WTC11 (cell line): ENCODE measurements at regions not wholly inside any gene's neighbourhood (a gene's known extent, or its start where the extent isn't known, plus 50 kb on each side); places are given as distances from the start of the nearest gene placed in this dataset.
"Not testable (repeated sequence)": the region's sequence is repeated elsewhere in the genome, so short reads cannot be mapped to it uniquely, and the experiment has no call there.

ENCODE experiments used
- ATAC-seq: fragments of 200-7000 bp; cut with Tn5 transposase; 2 replicates; pipeline ENCODE4 v1.10.0; 2021; ENCODE audit warnings: mild to moderate bottlenecking, moderate library complexity
- CTCF ChIA-PET: fragments of 300-600 bp; sonication (Branson Sonifier 250); formaldehyde crosslinking; loops from one replicate; lab custom pipeline; 2021; ENCODE audit warnings: antibody characterized with exemption; lab: Charles Lee
- POLR2A ChIA-PET: fragments of 350-600 bp; sonication (Branson Sonifier 250); formaldehyde crosslinking; loops from one replicate; lab custom pipeline; 2021; ENCODE audit warnings: antibody characterized with exemption; lab: Charles Lee
- DNase-seq: peaks from one replicate; pipeline ENCODE4 v3.0.0; 2021; ENCODE audit warnings: low spot score
- H3K27ac Mint-ChIP-seq: 2 replicates; pipeline ENCODE4 v1.8.0; 2021; ENCODE audit warnings: mixed read lengths
- H3K27me3 Mint-ChIP-seq: 2 replicates; pipeline ENCODE4 v1.8.0; 2021; ENCODE audit warnings: low read depth, mild to moderate bottlenecking, moderate library complexity, mixed read lengths
- H3K36me3 Mint-ChIP-seq: 2 replicates; pipeline ENCODE4 v1.8.0; 2021; ENCODE audit warnings: mixed read lengths
- H3K4me1 Mint-ChIP-seq: 2 replicates; pipeline ENCODE4 v1.8.0; 2022; ENCODE audit warnings: mixed read lengths
- H3K4me3 Mint-ChIP-seq: 2 replicates; pipeline ENCODE4 v1.8.0; 2021; ENCODE audit warnings: mild to moderate bottlenecking, moderate library complexity, mixed read lengths
- H3K9me3 Mint-ChIP-seq: 2 replicates; pipeline ENCODE4 v1.8.0; 2021; ENCODE audit warnings: mixed read lengths
- ATF6 ChIP-seq: sonication (generic); formaldehyde crosslinking; IDR thresholded peaks from 2 replicates; pipeline ENCODE4 v1.8.1; 2023; ENCODE audit warnings: mild to moderate bottlenecking, missing genetic modification reagents
- CBFB ChIP-seq: sonication (generic); formaldehyde crosslinking; IDR thresholded peaks from 2 replicates; pipeline ENCODE4 v1.8.1; 2022; ENCODE audit warnings: mild to moderate bottlenecking, low read depth, missing genetic modification reagents
- CREM ChIP-seq: sonication (generic); formaldehyde crosslinking; IDR thresholded peaks from 2 replicates; pipeline ENCODE4 v1.8.1; 2022; ENCODE audit warnings: mild to moderate bottlenecking, missing genetic modification reagents, moderate library complexity
- E2F4 ChIP-seq: sonication (generic); formaldehyde crosslinking; IDR thresholded peaks from 2 replicates; pipeline ENCODE4 v1.8.1; 2022; ENCODE audit warnings: low read depth, mild to moderate bottlenecking, moderate library complexity, missing genetic modification reagents, borderline replicate concordance
- FOXJ3 ChIP-seq: sonication (generic); formaldehyde crosslinking; IDR thresholded peaks from 2 replicates; pipeline ENCODE4 v1.9.0; 2021; ENCODE audit warnings: missing genetic modification reagents, mild to moderate bottlenecking, borderline replicate concordance
- OVOL2 ChIP-seq: fragments of 250-450 bp; sonication (Bioruptor Pico); IDR thresholded peaks from 2 replicates; pipeline ENCODE4 v1.9.0; 2021; ENCODE audit warnings: mild to moderate bottlenecking, borderline replicate concordance
- SMAD4 ChIP-seq: sonication (generic); formaldehyde crosslinking; IDR thresholded peaks from 2 replicates; pipeline ENCODE4 v1.8.0; 2022; ENCODE audit warnings: mild to moderate bottlenecking, missing genetic modification reagents
- SP1 ChIP-seq: sonication (generic); formaldehyde crosslinking; conservative IDR thresholded peaks from 2 replicates; pipeline ENCODE4 v1.8.1; 2022; ENCODE audit warnings: missing genetic modification reagents
- TP53 ChIP-seq: sonication (generic); formaldehyde crosslinking; IDR thresholded peaks from 2 replicates; pipeline ENCODE4 v1.8.1; 2023; ENCODE audit warnings: mild to moderate bottlenecking, missing genetic modification reagents
- ZNF317 ChIP-seq: sonication (generic); formaldehyde crosslinking; IDR thresholded peaks from 2 replicates; pipeline ENCODE4 v1.8.1; 2023; ENCODE audit warnings: low read depth, mild to moderate bottlenecking, moderate library complexity, missing genetic modification reagents, borderline replicate concordance
- TF ChIP-seq, protein P1 (sequence below): fragments of 250-450 bp; sonication (Bioruptor Pico); IDR thresholded peaks from 2 replicates; pipeline ENCODE4 v1.9.0; 2021; ENCODE audit warnings: mild to moderate bottlenecking
- TF ChIP-seq, protein P2 (sequence below): sonication (generic); formaldehyde crosslinking; IDR thresholded peaks from 2 replicates; pipeline ENCODE4 v1.8.0; 2022; ENCODE audit warnings: missing genetic modification reagents
- TF ChIP-seq, protein P3 (sequence below): sonication (generic); formaldehyde crosslinking; IDR thresholded peaks from 2 replicates; pipeline ENCODE4 v1.8.0; 2023; ENCODE audit warnings: missing genetic modification reagents, mild to moderate bottlenecking, borderline replicate concordance
- TF ChIP-seq, protein P4 (sequence below): sonication (generic); formaldehyde crosslinking; IDR thresholded peaks from 2 replicates; pipeline ENCODE4 v1.8.1; 2022; ENCODE audit warnings: low read depth, missing genetic modification reagents, borderline replicate concordance

DNA sequence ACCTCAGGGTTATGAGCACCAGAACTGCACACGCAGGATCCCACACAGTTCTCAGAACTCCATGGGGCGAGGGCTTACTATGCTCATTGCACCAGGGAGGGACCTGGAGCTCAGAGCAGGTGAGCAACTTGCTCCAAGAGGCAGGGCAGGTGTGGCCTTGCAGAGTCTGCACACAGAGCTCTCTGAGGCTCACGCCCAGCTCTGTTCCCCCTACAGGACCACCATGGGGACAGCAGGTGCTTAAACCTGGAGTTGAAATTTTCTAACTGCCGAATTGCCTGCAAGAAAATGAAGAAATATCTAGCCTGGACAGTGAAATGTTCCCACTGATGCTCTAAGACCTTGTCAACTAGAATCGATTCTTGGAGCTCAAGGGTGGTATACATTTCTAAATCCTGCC, 49.9 kb upstream of the MSMB start:
- H3K4me3 Mint-ChIP-seq, DNase-seq, POLR2A ChIA-PET, H3K36me3 Mint-ChIP-seq, H3K9me3 Mint-ChIP-seq, H3K27ac Mint-ChIP-seq, H3K27me3 Mint-ChIP-seq: not testable (repeated sequence)
- CTCF ChIA-PET: interaction anchor here (0.6 to 0.8 kb wide), 2 partner anchors 10 to 133 kb away, joined by 3 read pairs; no protein-coding TSS in a partner anchor
- peak; percentile 76 for ATAC-seq
- H3K4me1 Mint-ChIP-seq: peaks cover 29% of the 10 kb centered on the region

DNA sequence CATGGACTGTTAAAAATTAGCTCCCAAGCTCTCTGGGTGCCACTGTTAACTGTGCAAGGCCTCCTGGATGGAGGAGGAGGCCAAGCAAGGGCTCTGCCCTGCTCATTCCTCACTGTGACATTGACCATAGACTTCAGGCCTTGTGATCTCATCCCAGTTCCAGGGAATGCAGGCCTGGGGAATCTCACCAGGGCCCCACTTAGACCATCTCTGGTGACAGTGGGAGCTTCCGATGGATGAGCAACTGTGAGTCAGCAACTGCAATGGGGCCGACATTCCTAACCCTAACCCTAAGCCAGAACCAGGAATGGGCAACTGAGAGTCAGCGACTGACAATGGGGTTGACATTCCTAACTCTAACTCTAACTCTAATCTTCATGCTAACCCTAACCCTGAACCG, 50.4 kb upstream of the MSMB start:
- no peaks in the 10 kb centered on the region for H3K9me3 Mint-ChIP-seq
- H3K27ac Mint-ChIP-seq: no peak overlapping the region
- ChIA-PET CTCF (interaction anchor here (0.8 kb wide), 1 partner anchor 133 kb away, joined by 3 read pairs; no protein-coding TSS in a partner anchor), POLR2A (no interaction called here)
- H3K4me3 Mint-ChIP-seq: no peak overlapping the region
- ATAC-seq (no peak), DNase-seq (no peak)
- TF ChIP-seq, protein P1, sequence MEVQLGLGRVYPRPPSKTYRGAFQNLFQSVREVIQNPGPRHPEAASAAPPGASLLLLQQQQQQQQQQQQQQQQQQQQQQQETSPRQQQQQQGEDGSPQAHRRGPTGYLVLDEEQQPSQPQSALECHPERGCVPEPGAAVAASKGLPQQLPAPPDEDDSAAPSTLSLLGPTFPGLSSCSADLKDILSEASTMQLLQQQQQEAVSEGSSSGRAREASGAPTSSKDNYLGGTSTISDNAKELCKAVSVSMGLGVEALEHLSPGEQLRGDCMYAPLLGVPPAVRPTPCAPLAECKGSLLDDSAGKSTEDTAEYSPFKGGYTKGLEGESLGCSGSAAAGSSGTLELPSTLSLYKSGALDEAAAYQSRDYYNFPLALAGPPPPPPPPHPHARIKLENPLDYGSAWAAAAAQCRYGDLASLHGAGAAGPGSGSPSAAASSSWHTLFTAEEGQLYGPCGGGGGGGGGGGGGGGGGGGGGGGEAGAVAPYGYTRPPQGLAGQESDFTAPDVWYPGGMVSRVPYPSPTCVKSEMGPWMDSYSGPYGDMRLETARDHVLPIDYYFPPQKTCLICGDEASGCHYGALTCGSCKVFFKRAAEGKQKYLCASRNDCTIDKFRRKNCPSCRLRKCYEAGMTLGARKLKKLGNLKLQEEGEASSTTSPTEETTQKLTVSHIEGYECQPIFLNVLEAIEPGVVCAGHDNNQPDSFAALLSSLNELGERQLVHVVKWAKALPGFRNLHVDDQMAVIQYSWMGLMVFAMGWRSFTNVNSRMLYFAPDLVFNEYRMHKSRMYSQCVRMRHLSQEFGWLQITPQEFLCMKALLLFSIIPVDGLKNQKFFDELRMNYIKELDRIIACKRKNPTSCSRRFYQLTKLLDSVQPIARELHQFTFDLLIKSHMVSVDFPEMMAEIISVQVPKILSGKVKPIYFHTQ: no peak
- TF ChIP-seq CBFB (CRISPR knock-in tag) (no peak), ATF6 (CRISPR knock-in tag) (no peak), ZNF317 (CRISPR knock-in tag) (no peak), SMAD4 (CRISPR knock-in tag) (no peak), TP53 (CRISPR knock-in tag) (no peak), SP1 (CRISPR knock-in tag) (no peak)
- TF ChIP-seq, protein P2, sequence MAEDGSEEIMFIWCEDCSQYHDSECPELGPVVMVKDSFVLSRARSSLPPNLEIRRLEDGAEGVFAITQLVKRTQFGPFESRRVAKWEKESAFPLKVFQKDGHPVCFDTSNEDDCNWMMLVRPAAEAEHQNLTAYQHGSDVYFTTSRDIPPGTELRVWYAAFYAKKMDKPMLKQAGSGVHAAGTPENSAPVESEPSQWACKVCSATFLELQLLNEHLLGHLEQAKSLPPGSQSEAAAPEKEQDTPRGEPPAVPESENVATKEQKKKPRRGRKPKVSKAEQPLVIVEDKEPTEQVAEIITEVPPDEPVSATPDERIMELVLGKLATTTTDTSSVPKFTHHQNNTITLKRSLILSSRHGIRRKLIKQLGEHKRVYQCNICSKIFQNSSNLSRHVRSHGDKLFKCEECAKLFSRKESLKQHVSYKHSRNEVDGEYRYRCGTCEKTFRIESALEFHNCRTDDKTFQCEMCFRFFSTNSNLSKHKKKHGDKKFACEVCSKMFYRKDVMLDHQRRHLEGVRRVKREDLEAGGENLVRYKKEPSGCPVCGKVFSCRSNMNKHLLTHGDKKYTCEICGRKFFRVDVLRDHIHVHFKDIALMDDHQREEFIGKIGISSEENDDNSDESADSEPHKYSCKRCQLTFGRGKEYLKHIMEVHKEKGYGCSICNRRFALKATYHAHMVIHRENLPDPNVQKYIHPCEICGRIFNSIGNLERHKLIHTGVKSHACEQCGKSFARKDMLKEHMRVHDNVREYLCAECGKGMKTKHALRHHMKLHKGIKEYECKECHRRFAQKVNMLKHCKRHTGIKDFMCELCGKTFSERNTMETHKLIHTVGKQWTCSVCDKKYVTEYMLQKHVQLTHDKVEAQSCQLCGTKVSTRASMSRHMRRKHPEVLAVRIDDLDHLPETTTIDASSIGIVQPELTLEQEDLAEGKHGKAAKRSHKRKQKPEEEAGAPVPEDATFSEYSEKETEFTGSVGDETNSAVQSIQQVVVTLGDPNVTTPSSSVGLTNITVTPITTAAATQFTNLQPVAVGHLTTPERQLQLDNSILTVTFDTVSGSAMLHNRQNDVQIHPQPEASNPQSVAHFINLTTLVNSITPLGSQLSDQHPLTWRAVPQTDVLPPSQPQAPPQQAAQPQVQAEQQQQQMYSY (CRISPR knock-in tag): no peak
- peaks cover 28% of the 10 kb centered on the region for H3K4me1 Mint-ChIP-seq
- H3K36me3 Mint-ChIP-seq: no peaks in the 10 kb centered on the region
- H3K27me3 Mint-ChIP-seq: no peaks in the 10 kb centered on the region

- Mint-ChIP-seq H3K36me3 (no peaks in the 10 kb centered on the region), H3K4me1 (peaks cover 26% of the 10 kb centered on the region), H3K27me3 (no peaks in the 10 kb centered on the region), H3K27ac (no peak overlapping the region), H3K4me3 (no peak overlapping the region), H3K9me3 (no peaks in the 10 kb centered on the region)
- CTCF ChIA-PET: interaction anchor here (1.1 kb wide), 1 partner anchor 132 kb away, joined by 5 read pairs; no protein-coding TSS in a partner anchor
- DNase-seq: no peak
- POLR2A ChIA-PET: no interaction called here
- no peak for ATAC-seq
- no peak for TF ChIP-seq CREM (CRISPR knock-in tag)
- no peak for TF ChIP-seq FOXJ3
- TF ChIP-seq, protein P3, sequence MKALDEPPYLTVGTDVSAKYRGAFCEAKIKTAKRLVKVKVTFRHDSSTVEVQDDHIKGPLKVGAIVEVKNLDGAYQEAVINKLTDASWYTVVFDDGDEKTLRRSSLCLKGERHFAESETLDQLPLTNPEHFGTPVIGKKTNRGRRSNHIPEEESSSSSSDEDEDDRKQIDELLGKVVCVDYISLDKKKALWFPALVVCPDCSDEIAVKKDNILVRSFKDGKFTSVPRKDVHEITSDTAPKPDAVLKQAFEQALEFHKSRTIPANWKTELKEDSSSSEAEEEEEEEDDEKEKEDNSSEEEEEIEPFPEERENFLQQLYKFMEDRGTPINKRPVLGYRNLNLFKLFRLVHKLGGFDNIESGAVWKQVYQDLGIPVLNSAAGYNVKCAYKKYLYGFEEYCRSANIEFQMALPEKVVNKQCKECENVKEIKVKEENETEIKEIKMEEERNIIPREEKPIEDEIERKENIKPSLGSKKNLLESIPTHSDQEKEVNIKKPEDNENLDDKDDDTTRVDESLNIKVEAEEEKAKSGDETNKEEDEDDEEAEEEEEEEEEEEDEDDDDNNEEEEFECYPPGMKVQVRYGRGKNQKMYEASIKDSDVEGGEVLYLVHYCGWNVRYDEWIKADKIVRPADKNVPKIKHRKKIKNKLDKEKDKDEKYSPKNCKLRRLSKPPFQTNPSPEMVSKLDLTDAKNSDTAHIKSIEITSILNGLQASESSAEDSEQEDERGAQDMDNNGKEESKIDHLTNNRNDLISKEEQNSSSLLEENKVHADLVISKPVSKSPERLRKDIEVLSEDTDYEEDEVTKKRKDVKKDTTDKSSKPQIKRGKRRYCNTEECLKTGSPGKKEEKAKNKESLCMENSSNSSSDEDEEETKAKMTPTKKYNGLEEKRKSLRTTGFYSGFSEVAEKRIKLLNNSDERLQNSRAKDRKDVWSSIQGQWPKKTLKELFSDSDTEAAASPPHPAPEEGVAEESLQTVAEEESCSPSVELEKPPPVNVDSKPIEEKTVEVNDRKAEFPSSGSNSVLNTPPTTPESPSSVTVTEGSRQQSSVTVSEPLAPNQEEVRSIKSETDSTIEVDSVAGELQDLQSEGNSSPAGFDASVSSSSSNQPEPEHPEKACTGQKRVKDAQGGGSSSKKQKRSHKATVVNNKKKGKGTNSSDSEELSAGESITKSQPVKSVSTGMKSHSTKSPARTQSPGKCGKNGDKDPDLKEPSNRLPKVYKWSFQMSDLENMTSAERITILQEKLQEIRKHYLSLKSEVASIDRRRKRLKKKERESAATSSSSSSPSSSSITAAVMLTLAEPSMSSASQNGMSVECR: no peak
- no peak for TF ChIP-seq E2F4 (CRISPR knock-in tag)
- TF ChIP-seq, protein P4, sequence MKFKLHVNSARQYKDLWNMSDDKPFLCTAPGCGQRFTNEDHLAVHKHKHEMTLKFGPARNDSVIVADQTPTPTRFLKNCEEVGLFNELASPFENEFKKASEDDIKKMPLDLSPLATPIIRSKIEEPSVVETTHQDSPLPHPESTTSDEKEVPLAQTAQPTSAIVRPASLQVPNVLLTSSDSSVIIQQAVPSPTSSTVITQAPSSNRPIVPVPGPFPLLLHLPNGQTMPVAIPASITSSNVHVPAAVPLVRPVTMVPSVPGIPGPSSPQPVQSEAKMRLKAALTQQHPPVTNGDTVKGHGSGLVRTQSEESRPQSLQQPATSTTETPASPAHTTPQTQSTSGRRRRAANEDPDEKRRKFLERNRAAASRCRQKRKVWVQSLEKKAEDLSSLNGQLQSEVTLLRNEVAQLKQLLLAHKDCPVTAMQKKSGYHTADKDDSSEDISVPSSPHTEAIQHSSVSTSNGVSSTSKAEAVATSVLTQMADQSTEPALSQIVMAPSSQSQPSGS (CRISPR knock-in tag): no peak
- no peak for TF ChIP-seq ZNF317 (CRISPR knock-in tag)
- TF ChIP-seq OVOL2 (CRISPR knock-in tag): no peak
Measured at GRCh38 chr10:46096909-46097575, 51.0 kb upstream of the MSMB start.
